IMR-90 (cell line): ENCODE measurements at regions not wholly inside any gene's neighbourhood (a gene's known extent, or its start where the extent isn't known, plus 50 kb on each side); places are given as distances from the start of the nearest gene placed in this dataset.

Experiments
- ATAC-seq: fragments of 200-7000 bp; cut with Tn5 transposase; 2 replicates; pipeline ENCODE4 v1.9.1; 2020; ENCODE audit warnings: low read depth, mild to moderate bottlenecking, moderate library complexity
- BruUV-seq: library from RNA; stranded (reverse); fragments of 400-500 nt; replicated peaks from 2 replicates; lab custom pipeline; 2021; lab: Mats Ljungman, UMichigan
- CTCF ChIA-PET: fragments of 300-600 bp; formaldehyde crosslinking; extraction: SDS; loops from one replicate; lab custom pipeline; 2021; ENCODE audit warnings: antibody characterized with exemption; lab: Yijun Ruan, JAX
- POLR2A ChIA-PET: fragments of 300-600 bp; sonication (Branson Sonifier 250); formaldehyde crosslinking; loops from one replicate; lab custom pipeline; 2022; ENCODE audit warnings: antibody characterized with exemption; ENCODE audit not compliant: unreplicated experiment; lab: Charles Lee
- DNase-seq: peaks from one replicate; pipeline ENCODE4 v3.0.0; 2013
- H2AFZ ChIP-seq: replicated peaks from 2 replicates; pipeline ENCODE3; 2013; ENCODE audit warnings: low read length, mild to moderate bottlenecking; ENCODE audit not compliant: poor library complexity
- H2AK5ac ChIP-seq: 2 replicates; pipeline ENCODE4 v1.6.1; 2013; ENCODE audit warnings: low read depth, low read length, inconsistent platforms
- H2AK9ac ChIP-seq: replicated peaks from 2 replicates; pipeline ENCODE3; 2013; ENCODE audit warnings: mild to moderate bottlenecking, low read depth, low read length, moderate library complexity; ENCODE audit not compliant: poor library complexity
- H2BK120ac ChIP-seq: 2 replicates; pipeline ENCODE4 v1.6.1; 2013; ENCODE audit warnings: low read depth, low read length, inconsistent platforms
- H2BK15ac ChIP-seq: 3 replicates; pipeline ENCODE4 v1.6.1; 2013; ENCODE audit warnings: low read depth, low read length, inconsistent platforms
- H2BK20ac ChIP-seq: 2 replicates; pipeline ENCODE4 v1.6.1; 2013; ENCODE audit warnings: low read depth, mild to moderate bottlenecking, inconsistent platforms, low read length, moderate library complexity
- H2BK5ac ChIP-seq: 2 replicates; pipeline ENCODE4 v1.6.1; 2013; ENCODE audit warnings: mild to moderate bottlenecking, low read depth, low read length, inconsistent platforms; ENCODE audit not compliant: poor library complexity, severe bottlenecking
- H3K14ac ChIP-seq: replicated peaks from 2 replicates; pipeline ENCODE4 v1.6.1; 2013; ENCODE audit warnings: low read depth, low read length, inconsistent platforms
- H3K18ac ChIP-seq: 2 replicates; pipeline ENCODE4 v1.6.1; 2013; ENCODE audit warnings: low read depth, low read length, control low read depth
- H3K23ac ChIP-seq: 2 replicates; pipeline ENCODE4 v1.6.1; 2013; ENCODE audit warnings: low read depth, low read length, inconsistent platforms
- H3K27ac ChIP-seq: 2 replicates; pipeline ENCODE4 v1.5.1; 2013; ENCODE audit warnings: mild to moderate bottlenecking, control low read depth, low read length; ENCODE audit not compliant: insufficient read depth
- H3K27me3 ChIP-seq: 2 replicates; pipeline ENCODE4 v1.6.1; 2013; ENCODE audit warnings: low read length; ENCODE audit not compliant: control insufficient read depth, insufficient read depth
- H3K36me3 ChIP-seq: 2 replicates; pipeline ENCODE4 v1.6.1; 2013; ENCODE audit warnings: low read length, mixed read lengths; ENCODE audit not compliant: control insufficient read depth, insufficient read depth
- H3K4ac ChIP-seq: 2 replicates; pipeline ENCODE4 v1.6.1; 2013; ENCODE audit warnings: low read depth, low read length, inconsistent platforms
- H3K4me1 ChIP-seq: 2 replicates; pipeline ENCODE4 v1.6.1; 2013; ENCODE audit warnings: low read length, mixed read lengths; ENCODE audit not compliant: control insufficient read depth, insufficient read depth
- H3K4me2 ChIP-seq: 2 replicates; pipeline ENCODE4 v1.6.1; 2013; ENCODE audit warnings: low read depth, mild to moderate bottlenecking, control low read depth, low read length, moderate library complexity
- H3K4me3 ChIP-seq: 2 replicates; pipeline ENCODE4 v1.5.1; 2013; ENCODE audit warnings: low read depth, mild to moderate bottlenecking, control low read depth, low read length, moderate library complexity; ENCODE audit not compliant: insufficient read depth
- H3K56ac ChIP-seq: 2 replicates; pipeline ENCODE4 v1.6.1; 2013; ENCODE audit warnings: low read length, inconsistent platforms; ENCODE audit not compliant: insufficient read depth; ENCODE audit errors: extremely low read depth
- H3K79me1 ChIP-seq, 2 experiments: 2 replicates each; pipeline ENCODE4 v1.6.1; 2013; ENCODE audit warnings: low read length in 2 of 2, inconsistent platforms in 1 of 2, low read depth in 1 of 2
- H3K9ac ChIP-seq: 2 replicates; pipeline ENCODE4 v1.6.1; 2013; ENCODE audit warnings: low read depth, low read length, control low read depth
- H3K9me1 ChIP-seq: 2 replicates; pipeline ENCODE4 v1.6.1; 2013; ENCODE audit warnings: low read length, inconsistent platforms; ENCODE audit not compliant: insufficient read depth
- H3K9me3 ChIP-seq: 2 replicates; pipeline ENCODE4 v1.6.1; 2013; ENCODE audit warnings: low read length; ENCODE audit not compliant: control insufficient read depth, insufficient read depth
- H4K20me1 ChIP-seq: 2 replicates; pipeline ENCODE4 v1.6.1; 2013; ENCODE audit warnings: low read length, inconsistent platforms; ENCODE audit not compliant: insufficient read depth
- H4K5ac ChIP-seq: 2 replicates; pipeline ENCODE4 v1.6.1; 2013; ENCODE audit warnings: mild to moderate bottlenecking, low read depth, low read length, control low read depth
- H4K8ac ChIP-seq, 2 experiments: 2 replicates each; pipeline ENCODE4 v1.6.1; 2013; ENCODE audit warnings: low read depth in 2 of 2, low read length in 2 of 2, control low read depth in 1 of 2, inconsistent platforms in 1 of 2
- H4K91ac ChIP-seq: 2 replicates; pipeline ENCODE4 v1.6.1; 2013; ENCODE audit warnings: low read depth, low read length, inconsistent platforms; ENCODE audit not compliant: insufficient read depth
- CHD1 ChIP-seq: IDR thresholded peaks from 2 replicates; pipeline ENCODE4 v1.6.1; 2012; ENCODE audit warnings: low read depth, low read length, improper control_type of control experiment
- MXI1 ChIP-seq: IDR thresholded peaks from 2 replicates; pipeline ENCODE4 v1.6.1; 2012; ENCODE audit warnings: low read depth, mild to moderate bottlenecking, low read length, moderate library complexity, borderline replicate concordance
- RCOR1 ChIP-seq: IDR thresholded peaks from 2 replicates; pipeline ENCODE4 v1.6.1; 2012; ENCODE audit warnings: mild to moderate bottlenecking, low read length, improper control_type of control experiment; ENCODE audit not compliant: insufficient replicate concordance
- SMC3 ChIP-seq: fragments of 150-350 bp; IDR thresholded peaks from 2 replicates; pipeline ENCODE4 v1.6.1; 2016; ENCODE audit warnings: low read depth, mild to moderate bottlenecking, antibody characterized with exemption, low read length, moderate library complexity
- WGBS, 2 experiments: methylation state at CpG; one replicate each; pipeline versions ENCODE4 v1.1.5 to v1.1.7; 2013; ENCODE audit warnings: missing lambda C conversion rate in 2 of 2; ENCODE audit not compliant: insufficient read length in 1 of 2; ENCODE audit errors: extremely low coverage in 2 of 2; 5-methylcytosine and 5-hydroxymethylcytosine counted together
- dilution Hi-C: fragments of 300-500 bp; cut with HindIII; formaldehyde crosslinking; loops from one replicate; pipeline ENCODE4 v1.14.3; 2018; ENCODE audit warnings: low sequenced_read_pairs; ENCODE audit not compliant: unreplicated experiment
- in situ Hi-C: fragments of 300-500 bp; cut with MboI; formaldehyde crosslinking; loops from 3 replicates; pipeline ENCODE4 v1.14.3; 2019; ENCODE audit warnings: low sequenced_read_pairs, inconsistent platforms, mixed read lengths
- intact Hi-C: fragments of 100-400 bp; cut with micrococcal nuclease; formaldehyde crosslinking; loops from 2 replicates; pipeline ENCODE4 v1.10.0; 2022

GRCh38 chr17:69650881-69651280 lies 236.4 kb downstream of the MAP2K6 start:
- no peak for ATAC-seq
- intact Hi-C loops: loop anchor here (10.0 kb wide), 1 partner anchor 76 kb away; no protein-coding TSS in a partner anchor

More at GRCh38 chr17:69650881-69651280, 236.4 kb downstream of the MAP2K6 start:
- H2BK15ac ChIP-seq: no peak overlapping the region
- H2BK5ac ChIP-seq: no peak overlapping the region
- no peak overlapping the region for H3K9ac ChIP-seq
- H3K18ac ChIP-seq: no peak overlapping the region
- no peak overlapping the region for H2BK20ac ChIP-seq
- peaks cover 16% of the 10 kb centered on the region for H3K27me3 ChIP-seq
- H3K4ac ChIP-seq: no peak overlapping the region
- no TSS peak for BruUV-seq
- no peak for DNase-seq
- no peak overlapping the region for H3K56ac ChIP-seq
- H4K8ac ChIP-seq: no peak overlapping the region
- H3K27ac ChIP-seq: no peak overlapping the region
- H2AFZ ChIP-seq: no peak overlapping the region
- no peak overlapping the region for H4K91ac ChIP-seq
- no peaks in the 10 kb centered on the region for H3K79me1 ChIP-seq
- no peaks in the 10 kb centered on the region for H3K36me3 ChIP-seq
- H4K20me1 ChIP-seq: no peaks in the 10 kb centered on the region
- no peak overlapping the region for H3K23ac ChIP-seq
- peaks cover 3% of the 10 kb centered on the region for H3K4me1 ChIP-seq
- TF ChIP-seq SMC3: no peak
- TF ChIP-seq RCOR1: no peak
- TF ChIP-seq MXI1: no peak
- TF ChIP-seq CHD1: no peak
- no peak overlapping the region for H2AK9ac ChIP-seq
- H2BK120ac ChIP-seq: no peak overlapping the region
- H3K14ac ChIP-seq: no peak overlapping the region
- POLR2A ChIA-PET: no interaction called here
- H4K5ac ChIP-seq: no peak overlapping the region
- no CpG with 5 or more reads among the region's 5 CpGs for WGBS, 2 experiments
- in situ Hi-C loops: no loop called here
- no peak overlapping the region for H3K4me2 ChIP-seq
- no peak overlapping the region for H3K4me3 ChIP-seq
- peaks cover 3% of the 10 kb centered on the region; the same call in 1 of the 2 replicates for H3K9me1 ChIP-seq
- CTCF ChIA-PET: no interaction called here
- peaks cover 5% of the 10 kb centered on the region for H3K9me3 ChIP-seq
- no peak overlapping the region for H2AK5ac ChIP-seq
- dilution Hi-C loops: no loop called here
